ENCODE measurements at regions not wholly inside any gene's neighbourhood (a gene's known extent, or its start where the extent isn't known, plus 50 kb on each side); places are given as distances from the start of the nearest gene placed in this dataset.
A peak's percentile ranks its signal among the peaks of the same experiment; 100 is the strongest.

- H3K79me1 ChIP-seq (replicated peaks; ENCODE audit: low read length, poor library complexity, severe bottlenecking): no peaks in the 10 kb centered on the region
- H3K27me3 ChIP-seq (ENCODE audit: control insufficient read depth in 1 of 2, insufficient read depth in 1 of 2, low read length in 2 of 2): peaks cover 0 to 12% of the 10 kb centered on the region in 2 experiments
- H2AK5ac ChIP-seq (ENCODE audit: low read length, severe bottlenecking): no peak overlapping the region
- H3K23ac ChIP-seq (ENCODE audit: low read length in 2 of 2): no peak overlapping the region
- H3K4me1 ChIP-seq (ENCODE audit: control insufficient read depth, insufficient read depth, low read depth, low read length): no peaks in the 10 kb centered on the region
- H3K4me2 ChIP-seq (ENCODE audit: low read length, poor library complexity, severe bottlenecking): no peak overlapping the region
- H2BK5ac ChIP-seq (ENCODE audit: low read depth, low read length, poor library complexity, severe bottlenecking): no peak overlapping the region
- H2BK120ac ChIP-seq (ENCODE audit: low read depth, low read length): no peak overlapping the region
- WGBS: no CpG with 5 or more reads among the region's 5 CpGs
- no peak overlapping the region for H4K8ac ChIP-seq (ENCODE audit: low read length)
- no peak overlapping the region for H4K91ac ChIP-seq (ENCODE audit: low read length)
- no peak overlapping the region for H2BK15ac ChIP-seq (ENCODE audit: low read depth, poor library complexity, severe bottlenecking)
- peak overlapping the region; percentile 88 for H3K9ac ChIP-seq (ENCODE audit: low read length)
- no peak overlapping the region for H3K18ac ChIP-seq (ENCODE audit: low read depth in 1 of 2, low read length in 2 of 2)
- H3K4me3 ChIP-seq (ENCODE audit: insufficient read depth in 1 of 2, low read depth in 1 of 2, low read length in 2 of 2): no peak overlapping the region
- no peaks in the 10 kb centered on the region for H3K36me3 ChIP-seq (ENCODE audit: control insufficient read depth in 1 of 2, insufficient read depth in 2 of 2, low read depth in 1 of 2, low read length in 2 of 2)
- H2BK12ac ChIP-seq (ENCODE audit: low read length in 2 of 2): no peak overlapping the region
- no peak overlapping the region for H3K4ac ChIP-seq (ENCODE audit: low read depth in 1 of 2, low read length in 2 of 2)
- DNase-seq: peak; percentile 35
- no peaks in the 10 kb centered on the region for H3K9me3 ChIP-seq (ENCODE audit: control insufficient read depth, low read length)
- peak overlapping the region; percentile 14 for H3K27ac ChIP-seq (ENCODE audit: low read length, poor library complexity, severe bottlenecking)
- no peak overlapping the region for H3K14ac ChIP-seq (ENCODE audit: low read length in 2 of 2)
- no peak overlapping the region for H2AFZ ChIP-seq (ENCODE audit: low read depth, low read length)
Observed at GRCh38 chr12:46124132-46124847, 133.9 kb upstream of the SCAF11 start.

GRCh38 chr12:46112364-46112763 is 122.0 kb upstream of the SCAF11 start:
- H3K4me2 ChIP-seq (ENCODE audit: low read length, poor library complexity, severe bottlenecking): no peak overlapping the region
- H3K27me3 ChIP-seq (ENCODE audit: control insufficient read depth in 1 of 2, insufficient read depth in 1 of 2, low read length in 2 of 2): no peaks in the 10 kb centered on the region
- H2BK120ac ChIP-seq (ENCODE audit: low read depth, low read length): no peak overlapping the region
- no peak overlapping the region for H3K4me3 ChIP-seq (ENCODE audit: insufficient read depth in 1 of 2, low read depth in 1 of 2, low read length in 2 of 2)
- H2BK15ac ChIP-seq (ENCODE audit: low read depth, poor library complexity, severe bottlenecking): no peak overlapping the region
- no peak overlapping the region for H3K18ac ChIP-seq (ENCODE audit: low read depth in 1 of 2, low read length in 2 of 2)
- H4K8ac ChIP-seq (ENCODE audit: low read length): no peak overlapping the region
- H4K91ac ChIP-seq (ENCODE audit: low read length): no peak overlapping the region
- no peaks in the 10 kb centered on the region for H3K4me1 ChIP-seq (ENCODE audit: control insufficient read depth, insufficient read depth, low read depth, low read length)
- no peak overlapping the region for H3K27ac ChIP-seq (ENCODE audit: low read length, poor library complexity, severe bottlenecking)
- no peak overlapping the region for H3K9ac ChIP-seq (ENCODE audit: low read length)
- no peak overlapping the region for H3K4ac ChIP-seq (ENCODE audit: low read depth in 1 of 2, low read length in 2 of 2)
- no peak overlapping the region for H2AFZ ChIP-seq (ENCODE audit: low read depth, low read length)
- H2BK12ac ChIP-seq (ENCODE audit: low read length in 2 of 2): no peak overlapping the region
- no peak for DNase-seq
- H3K79me1 ChIP-seq (replicated peaks; ENCODE audit: low read length, poor library complexity, severe bottlenecking): no peaks in the 10 kb centered on the region
- H2AK5ac ChIP-seq (ENCODE audit: low read length, severe bottlenecking): no peak overlapping the region
- peaks cover 8% of the 10 kb centered on the region for H3K9me3 ChIP-seq (ENCODE audit: control insufficient read depth, low read length)
- no peak overlapping the region for H3K23ac ChIP-seq (ENCODE audit: low read length in 2 of 2)
- no peaks in the 10 kb centered on the region for H3K36me3 ChIP-seq (ENCODE audit: control insufficient read depth in 1 of 2, insufficient read depth in 2 of 2, low read depth in 1 of 2, low read length in 2 of 2)
- H2BK5ac ChIP-seq (ENCODE audit: low read depth, low read length, poor library complexity, severe bottlenecking): no peak overlapping the region
- H3K14ac ChIP-seq (ENCODE audit: low read length in 2 of 2): no peak overlapping the region

GRCh38 chr12:46111715-46112114 is 121.3 kb upstream of the SCAF11 start:
- Histone ChIP-seq H3K23ac (ENCODE audit: low read length in 2 of 2) (no peak overlapping the region), H3K9me3 (ENCODE audit: control insufficient read depth, low read length) (peaks cover 8% of the 10 kb centered on the region), H3K4ac (ENCODE audit: low read depth in 1 of 2, low read length in 2 of 2) (no peak overlapping the region), H3K79me1 (replicated peaks; ENCODE audit: low read length, poor library complexity, severe bottlenecking) (no peaks in the 10 kb centered on the region), H3K36me3 (ENCODE audit: control insufficient read depth in 1 of 2, insufficient read depth in 2 of 2, low read depth in 1 of 2, low read length in 2 of 2) (no peaks in the 10 kb centered on the region), H4K91ac (ENCODE audit: low read length) (no peak overlapping the region), H2BK12ac (ENCODE audit: low read length in 2 of 2) (no peak overlapping the region), H3K4me2 (ENCODE audit: low read length, poor library complexity, severe bottlenecking) (no peak overlapping the region), H3K9ac (ENCODE audit: low read length) (no peak overlapping the region), H2BK120ac (ENCODE audit: low read depth, low read length) (no peak overlapping the region), H2AFZ (ENCODE audit: low read depth, low read length) (no peak overlapping the region), H4K8ac (ENCODE audit: low read length) (no peak overlapping the region), H3K4me1 (ENCODE audit: control insufficient read depth, insufficient read depth, low read depth, low read length) (no peaks in the 10 kb centered on the region), H2BK15ac (ENCODE audit: low read depth, poor library complexity, severe bottlenecking) (no peak overlapping the region), H3K27me3 (ENCODE audit: control insufficient read depth in 1 of 2, insufficient read depth in 1 of 2, low read length in 2 of 2) (no peaks in the 10 kb centered on the region), H2BK5ac (ENCODE audit: low read depth, low read length, poor library complexity, severe bottlenecking) (no peak overlapping the region), H2AK5ac (ENCODE audit: low read length, severe bottlenecking) (no peak overlapping the region), H3K27ac (ENCODE audit: low read length, poor library complexity, severe bottlenecking) (no peak overlapping the region), H3K4me3 (ENCODE audit: insufficient read depth in 1 of 2, low read depth in 1 of 2, low read length in 2 of 2) (no peak overlapping the region), H3K14ac (ENCODE audit: low read length in 2 of 2) (no peak overlapping the region), H3K18ac (ENCODE audit: low read depth in 1 of 2, low read length in 2 of 2) (no peak overlapping the region)
- no peak for DNase-seq

DNA sequence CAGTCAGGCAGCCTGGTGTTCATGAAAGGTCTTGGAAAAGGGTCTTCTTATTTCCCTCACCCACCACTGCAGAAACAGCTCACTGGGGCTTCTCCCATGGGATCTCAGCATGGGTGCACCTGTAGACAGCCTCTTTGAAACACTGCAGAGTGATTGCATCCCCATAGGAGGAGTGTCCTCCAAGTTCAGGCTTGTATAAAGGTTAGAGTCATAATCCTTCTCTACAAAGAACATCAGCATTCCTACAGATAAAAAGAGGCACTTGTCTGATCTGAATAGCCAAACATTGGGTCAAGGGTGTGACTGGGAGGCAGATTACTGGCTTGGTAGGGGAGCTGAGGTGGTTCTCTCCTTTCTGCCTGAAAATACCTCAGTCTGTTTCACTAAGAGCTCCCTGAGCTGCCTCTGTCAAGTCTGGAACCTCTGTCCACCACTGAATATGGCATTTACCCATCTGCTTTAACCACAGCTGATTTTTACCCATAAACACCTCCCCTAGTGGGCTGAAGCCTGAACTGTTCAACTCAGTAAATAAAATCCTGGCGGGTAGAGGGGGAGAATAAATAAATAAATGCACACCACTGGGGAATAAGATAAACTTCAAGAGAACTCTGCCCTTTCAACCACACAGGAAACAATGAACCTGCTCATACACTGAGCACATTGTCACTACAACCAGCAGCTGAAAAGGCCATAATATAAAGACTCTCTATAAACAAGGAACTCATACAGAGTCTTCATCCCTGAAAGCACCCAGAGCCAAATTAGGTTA is 120.7 kb upstream of the SCAF11 start:
- no peaks in the 10 kb centered on the region for H3K4me1 ChIP-seq (ENCODE audit: control insufficient read depth, insufficient read depth, low read depth, low read length)
- H3K27ac ChIP-seq (ENCODE audit: low read length, poor library complexity, severe bottlenecking): no peak overlapping the region
- no peak overlapping the region for H2AK5ac ChIP-seq (ENCODE audit: low read length, severe bottlenecking)
- H3K79me1 ChIP-seq (replicated peaks; ENCODE audit: low read length, poor library complexity, severe bottlenecking): no peaks in the 10 kb centered on the region
- peaks cover 8% of the 10 kb centered on the region for H3K9me3 ChIP-seq (ENCODE audit: control insufficient read depth, low read length)
- no peaks in the 10 kb centered on the region for H3K36me3 ChIP-seq (ENCODE audit: control insufficient read depth in 1 of 2, insufficient read depth in 2 of 2, low read depth in 1 of 2, low read length in 2 of 2)
- no peak overlapping the region for H2BK5ac ChIP-seq (ENCODE audit: low read depth, low read length, poor library complexity, severe bottlenecking)
- H3K14ac ChIP-seq (ENCODE audit: low read length in 2 of 2): no peak overlapping the region
- H2BK120ac ChIP-seq (ENCODE audit: low read depth, low read length): no peak overlapping the region
- no peak overlapping the region for H3K9ac ChIP-seq (ENCODE audit: low read length)
- H3K23ac ChIP-seq (ENCODE audit: low read length in 2 of 2): no peak overlapping the region
- no peak overlapping the region for H3K18ac ChIP-seq (ENCODE audit: low read depth in 1 of 2, low read length in 2 of 2)
- no peak overlapping the region for H3K4me2 ChIP-seq (ENCODE audit: low read length, poor library complexity, severe bottlenecking)
- WGBS: 86% methylated on average over 1 of the region's 1 CpG
- DNase-seq: peak; percentile 6
- no peaks in the 10 kb centered on the region for H3K27me3 ChIP-seq (ENCODE audit: control insufficient read depth in 1 of 2, insufficient read depth in 1 of 2, low read length in 2 of 2)
- H4K8ac ChIP-seq (ENCODE audit: low read length): no peak overlapping the region
- no peak overlapping the region for H2AFZ ChIP-seq (ENCODE audit: low read depth, low read length)
- no peak overlapping the region for H3K4ac ChIP-seq (ENCODE audit: low read depth in 1 of 2, low read length in 2 of 2)
- no peak overlapping the region for H2BK12ac ChIP-seq (ENCODE audit: low read length in 2 of 2)
- H2BK15ac ChIP-seq (ENCODE audit: low read depth, poor library complexity, severe bottlenecking): no peak overlapping the region
- H4K91ac ChIP-seq (ENCODE audit: low read length): no peak overlapping the region
- H3K4me3 ChIP-seq (ENCODE audit: insufficient read depth in 1 of 2, low read depth in 1 of 2, low read length in 2 of 2): no peak overlapping the region

Data from mesenchymal stem cell (in vitro differentiated cells and primary cell).